A673 (cell line): ENCODE measurements at regions not wholly inside any gene's neighbourhood (a gene's known extent, or its start where the extent isn't known, plus 50 kb on each side); places are given as distances from the start of the nearest gene placed in this dataset.
"Not testable (repeated sequence)": the region's sequence is repeated elsewhere in the genome, so short reads cannot be mapped to it uniquely, and the experiment has no call there.

Experiments used
- CTCF ChIP-seq: fragments of 300-800, 200-600 bp; sonication (generic); conservative IDR thresholded peaks from 2 replicates; pipeline ENCODE4 v1.5.1; 2017; ENCODE audit warnings: low read depth, mild to moderate bottlenecking, antibody characterized with exemption, low read length, moderate library complexity, mixed read lengths
- EZH2 ChIP-seq: fragments of 200-600 bp; sonication (generic); IDR thresholded peaks from 2 replicates; pipeline ENCODE4 v1.6.1; 2017; ENCODE audit warnings: borderline replicate concordance, low read depth, mild to moderate bottlenecking, mixed read lengths, antibody characterized with exemption, low read length; ENCODE audit not compliant: poor library complexity, severe bottlenecking

GRCh38 chr4:79158705-79159104 is 167.2 kb downstream of the NAA11 start:
- TF ChIP-seq CTCF, EZH2: not testable (repeated sequence)
